ENCODE measurements at regions not wholly inside any gene's neighbourhood (a gene's known extent, or its start where the extent isn't known, plus 50 kb on each side); places are given as distances from the start of the nearest gene placed in this dataset.

- CTCF ChIA-PET, result no interaction called here
- no peak for DNase-seq
- POLR2A ChIA-PET (ENCODE audit: unreplicated experiment), result no interaction called here
- no peak for TF ChIP-seq EZH2 (IDR thresholded peaks at IDR 0.05; ENCODE audit: low read length, unreplicated experiment)
- no peak for TF ChIP-seq CTCF (conservative IDR thresholded peaks at IDR 0.05; ENCODE audit: low read depth, low read length)
- no peak for TF ChIP-seq EZH2phosphoT487 (IDR thresholded peaks at IDR 0.05; ENCODE audit: borderline replicate concordance, low read length)
- ATAC-seq, result no peak
- Histone ChIP-seq H4K20me1 (ENCODE audit: low read length) (no peaks in the 10 kb centered on the region), H3K36me3 (ENCODE audit: low read depth, low read length) (no peaks in the 10 kb centered on the region), H3F3A (ENCODE audit: low read length, unreplicated experiment) (no peaks in the 10 kb centered on the region), H3K27ac (ENCODE audit: low read length) (no peak overlapping the region), H3K79me2 (ENCODE audit: low read length) (no peaks in the 10 kb centered on the region), H3K27me3 (ENCODE audit: low read length) (no peaks in the 10 kb centered on the region), H3K9me2 (replicated peaks; ENCODE audit: low read length) (no peaks in the 10 kb centered on the region), H3K4me3 (ENCODE audit: low read length) (no peak overlapping the region), H3K9me3 (ENCODE audit: low read length) (no peaks in the 10 kb centered on the region), H3K4me2 (ENCODE audit: low read length) (no peak overlapping the region), H2AFZ (ENCODE audit: low read length) (no peak overlapping the region), H3K4me1 (ENCODE audit: insufficient read depth, low read length) (0 out of 2 replicates have a peak, but pooled peaks cover 14% of the 10 kb centered on the region), H3K9ac (ENCODE audit: low read length) (no peak overlapping the region)
- intact Hi-C loops (cut with micrococcal nuclease), result no loop called here
- no TSS peak for BruUV-seq (replicated peaks)
Observed at GRCh38 chr13:105538346-105538745, 997.1 kb downstream of the EFNB2 start.

GRCh38 chr13:105537113-105537512, 998.3 kb downstream of the EFNB2 start:
- H3F3A ChIP-seq (ENCODE audit: low read length, unreplicated experiment), result no peaks in the 10 kb centered on the region
- no peak overlapping the region for H3K9ac ChIP-seq (ENCODE audit: low read length)
- no peaks in the 10 kb centered on the region for H3K9me3 ChIP-seq (ENCODE audit: low read length)
- H3K4me2 ChIP-seq (ENCODE audit: low read length), result no peak overlapping the region
- H3K9me2 ChIP-seq (replicated peaks; ENCODE audit: low read length), result no peaks in the 10 kb centered on the region
- H3K36me3 ChIP-seq (ENCODE audit: low read depth, low read length), result no peaks in the 10 kb centered on the region
- intact Hi-C loops (cut with micrococcal nuclease), result no loop called here
- H3K4me1 ChIP-seq (ENCODE audit: insufficient read depth, low read length), result 0 out of 2 replicates have a peak, but pooled peaks cover 6% of the 10 kb centered on the region
- H3K27me3 ChIP-seq (ENCODE audit: low read length), result no peaks in the 10 kb centered on the region
- no peak for DNase-seq
- CTCF ChIA-PET, result no interaction called here
- no peaks in the 10 kb centered on the region for H3K79me2 ChIP-seq (ENCODE audit: low read length)
- H3K27ac ChIP-seq (ENCODE audit: low read length), result no peak overlapping the region
- no TSS peak for BruUV-seq (replicated peaks)
- POLR2A ChIA-PET (ENCODE audit: unreplicated experiment), result no interaction called here
- H3K4me3 ChIP-seq (ENCODE audit: low read length), result no peak overlapping the region
- ATAC-seq, result no peak
- no peak overlapping the region for H2AFZ ChIP-seq (ENCODE audit: low read length)
- TF ChIP-seq EZH2phosphoT487 (IDR thresholded peaks at IDR 0.05; ENCODE audit: borderline replicate concordance, low read length) (no peak), EZH2 (IDR thresholded peaks at IDR 0.05; ENCODE audit: low read length, unreplicated experiment) (no peak), CTCF (conservative IDR thresholded peaks at IDR 0.05; ENCODE audit: low read depth, low read length) (no peak)
- H4K20me1 ChIP-seq (ENCODE audit: low read length), result no peaks in the 10 kb centered on the region

- TF ChIP-seq CTCF (conservative IDR thresholded peaks at IDR 0.05; ENCODE audit: low read depth, low read length) (no peak), EZH2 (IDR thresholded peaks at IDR 0.05; ENCODE audit: low read length, unreplicated experiment) (no peak), EZH2phosphoT487 (IDR thresholded peaks at IDR 0.05; ENCODE audit: borderline replicate concordance, low read length) (no peak)
Observed at GRCh38 chr13:105530468-105530867, 1005.0 kb downstream of the EFNB2 start.

More at GRCh38 chr13:105530468-105530867, 1005.0 kb downstream of the EFNB2 start:
- H3K9ac ChIP-seq (ENCODE audit: low read length), result no peak overlapping the region
- no peaks in the 10 kb centered on the region for H4K20me1 ChIP-seq (ENCODE audit: low read length)
- H3F3A ChIP-seq (ENCODE audit: low read length, unreplicated experiment), result no peaks in the 10 kb centered on the region
- H3K4me1 ChIP-seq (ENCODE audit: insufficient read depth, low read length), result no peaks in the 10 kb centered on the region
- no peaks in the 10 kb centered on the region for H3K36me3 ChIP-seq (ENCODE audit: low read depth, low read length)
- no peaks in the 10 kb centered on the region for H3K79me2 ChIP-seq (ENCODE audit: low read length)
- ATAC-seq, result no peak
- intact Hi-C loops (cut with micrococcal nuclease), result no loop called here
- no TSS peak for BruUV-seq (replicated peaks)
- DNase-seq, result no peak
- no peak overlapping the region for H3K4me3 ChIP-seq (ENCODE audit: low read length)
- H3K27me3 ChIP-seq (ENCODE audit: low read length), result no peaks in the 10 kb centered on the region
- H3K27ac ChIP-seq (ENCODE audit: low read length), result no peak overlapping the region
- H3K4me2 ChIP-seq (ENCODE audit: low read length), result no peak overlapping the region
- no peaks in the 10 kb centered on the region for H3K9me3 ChIP-seq (ENCODE audit: low read length)
- CTCF ChIA-PET, result no interaction called here
- no peak overlapping the region for H2AFZ ChIP-seq (ENCODE audit: low read length)
- H3K9me2 ChIP-seq (replicated peaks; ENCODE audit: low read length), result no peaks in the 10 kb centered on the region
- POLR2A ChIA-PET (ENCODE audit: unreplicated experiment), result no interaction called here
